ENCODE measurements at regions not wholly inside any gene's neighbourhood (a gene's known extent, or its start where the extent isn't known, plus 50 kb on each side); places are given as distances from the start of the nearest gene placed in this dataset.

DNA sequence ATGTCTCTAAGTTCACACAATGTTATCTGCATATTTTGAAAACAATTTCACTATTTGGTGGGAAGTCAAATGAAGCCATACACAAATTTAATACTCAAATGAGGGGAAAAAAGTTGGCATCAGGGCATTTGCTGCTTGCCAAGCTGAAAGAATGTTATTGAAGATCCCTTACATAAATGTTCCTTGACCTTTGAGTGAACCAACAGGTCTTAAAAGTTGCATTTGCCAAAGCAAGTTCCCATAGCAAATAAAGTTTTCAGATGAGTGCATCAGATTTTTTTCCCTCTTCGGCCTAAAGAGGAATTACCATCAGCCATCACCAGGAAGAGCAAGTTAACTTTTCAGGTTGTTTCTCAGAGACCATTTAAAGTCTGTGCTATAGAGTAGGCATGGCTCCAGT is 115.9 kb downstream of the COX18 start:
- H3K36me3 ChIP-seq (ENCODE audit: control insufficient read depth in 2 of 2, extremely low read depth in 1 of 2, insufficient read depth in 2 of 2, low read length in 2 of 2) = no peaks in the 10 kb centered on the region
- peaks cover 3% of the 10 kb centered on the region for H3K4me1 ChIP-seq (ENCODE audit: control insufficient read depth, extremely low read depth, insufficient read depth, low read length)
- BruUV-seq (replicated peaks) = no TSS peak
- no peaks in the 10 kb centered on the region for H3K9me1 ChIP-seq (replicated peaks; ENCODE audit: control insufficient read depth, extremely low read depth, insufficient read depth, low read length)
- H3K79me2 ChIP-seq (ENCODE audit: control insufficient read depth, insufficient read depth, low read length) = no peaks in the 10 kb centered on the region
- ChIA-PET CTCF (interaction anchor here (1.0 kb wide), 1 partner anchor 13 kb away, joined by 3 read pairs; no protein-coding TSS in a partner anchor), POLR2A (no interaction called here)
- no peak overlapping the region for H3K27ac ChIP-seq (ENCODE audit: insufficient read depth, low read depth, low read length)
- no peak overlapping the region for H3K4me2 ChIP-seq (ENCODE audit: insufficient read depth, low read length)
- H3K4me3 ChIP-seq (replicated peaks in 1 of 3; ENCODE audit: insufficient read depth in 1 of 3, low read depth in 1 of 3, low read length in 3 of 3) = no peak overlapping the region
- no peaks in the 10 kb centered on the region for H3K9me3 ChIP-seq (replicated peaks; ENCODE audit: control insufficient read depth, insufficient read depth, low read length)
- H4K20me1 ChIP-seq (replicated peaks; ENCODE audit: control insufficient read depth, extremely low read depth, insufficient read depth, low read length) = no peaks in the 10 kb centered on the region
- H3K27me3 ChIP-seq (ENCODE audit: control insufficient read depth in 2 of 2, insufficient read depth in 2 of 2, low read length in 2 of 2) = no peaks in the 10 kb centered on the region
- no peak for DNase-seq (ENCODE audit: low read depth, low spot score)
- dilution Hi-C loops (cut with MboI; ENCODE audit: extremely low pct_ligation_motif_present, low sequenced_read_pairs) (no loop called here), intact Hi-C loops (cut with micrococcal nuclease) (no loop called here)
- peak overlapping the region; percentile 26 for H2AFZ ChIP-seq (ENCODE audit: low read depth, low read length)
- no peak for FAIRE-seq
- no peak overlapping the region for H3K9ac ChIP-seq (replicated peaks; ENCODE audit: extremely low read depth, insufficient read depth, low read length)
- TF ChIP-seq JUN (IDR thresholded peaks at IDR 0.05; ENCODE audit: borderline replicate concordance, insufficient read depth, insufficient read length, low read depth) = no peak
- TF ChIP-seq POLR2A (IDR thresholded peaks at IDR 0.05; ENCODE audit: low read depth, low read length) = no peak
- TF ChIP-seq GATA2 (IDR thresholded peaks at IDR 0.05; ENCODE audit: insufficient read depth, insufficient read length, low read depth, low read length) = no peak
- TF ChIP-seq, protein P1, sequence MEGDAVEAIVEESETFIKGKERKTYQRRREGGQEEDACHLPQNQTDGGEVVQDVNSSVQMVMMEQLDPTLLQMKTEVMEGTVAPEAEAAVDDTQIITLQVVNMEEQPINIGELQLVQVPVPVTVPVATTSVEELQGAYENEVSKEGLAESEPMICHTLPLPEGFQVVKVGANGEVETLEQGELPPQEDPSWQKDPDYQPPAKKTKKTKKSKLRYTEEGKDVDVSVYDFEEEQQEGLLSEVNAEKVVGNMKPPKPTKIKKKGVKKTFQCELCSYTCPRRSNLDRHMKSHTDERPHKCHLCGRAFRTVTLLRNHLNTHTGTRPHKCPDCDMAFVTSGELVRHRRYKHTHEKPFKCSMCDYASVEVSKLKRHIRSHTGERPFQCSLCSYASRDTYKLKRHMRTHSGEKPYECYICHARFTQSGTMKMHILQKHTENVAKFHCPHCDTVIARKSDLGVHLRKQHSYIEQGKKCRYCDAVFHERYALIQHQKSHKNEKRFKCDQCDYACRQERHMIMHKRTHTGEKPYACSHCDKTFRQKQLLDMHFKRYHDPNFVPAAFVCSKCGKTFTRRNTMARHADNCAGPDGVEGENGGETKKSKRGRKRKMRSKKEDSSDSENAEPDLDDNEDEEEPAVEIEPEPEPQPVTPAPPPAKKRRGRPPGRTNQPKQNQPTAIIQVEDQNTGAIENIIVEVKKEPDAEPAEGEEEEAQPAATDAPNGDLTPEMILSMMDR (IDR thresholded peaks at IDR 0.05; ENCODE audit: extremely low read depth in 1 of 2, insufficient read depth in 1 of 2, low read depth in 1 of 2, low read length in 2 of 2) = no peak
- TF ChIP-seq FOS (IDR thresholded peaks at IDR 0.05; ENCODE audit: borderline replicate concordance, insufficient read depth, low read length) = no peak
- TF ChIP-seq, protein P2, sequence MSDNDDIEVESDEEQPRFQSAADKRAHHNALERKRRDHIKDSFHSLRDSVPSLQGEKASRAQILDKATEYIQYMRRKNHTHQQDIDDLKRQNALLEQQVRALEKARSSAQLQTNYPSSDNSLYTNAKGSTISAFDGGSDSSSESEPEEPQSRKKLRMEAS (IDR thresholded peaks at IDR 0.05; ENCODE audit: insufficient read depth, insufficient read length) = no peak
- TF ChIP-seq EZH2 (IDR thresholded peaks at IDR 0.05; ENCODE audit: borderline replicate concordance, low read depth, low read length, severe bottlenecking) = no peak
- TF ChIP-seq MYC (IDR thresholded peaks at IDR 0.05; ENCODE audit: low read depth, low read length) = no peak
- no peak for TF ChIP-seq POLR2AphosphoS5 (IDR thresholded peaks at IDR 0.05; ENCODE audit: insufficient read depth, low read depth, low read length)
